GM12878 (cell line): ENCODE measurements at regions not wholly inside any gene's neighbourhood (a gene's known extent, or its start where the extent isn't known, plus 50 kb on each side); places are given as distances from the start of the nearest gene placed in this dataset.

Experiments
- ATAC-seq: fragments of 200-7000 bp; cut with Tn5 transposase; 3 replicates; pipeline ENCODE4 v1.9.1; 2020; ENCODE audit warnings: mild to moderate bottlenecking, moderate library complexity
- BruUV-seq: library from RNA; stranded (reverse); fragments of 400-500 nt; replicated peaks from 2 replicates; lab custom pipeline; 2021; lab: Mats Ljungman, UMichigan
- CTCF ChIA-PET: fragments of 300-600 bp; sonication (Branson Sonifier 250); formaldehyde crosslinking; extraction: SDS; loops from one replicate; lab custom pipeline; 2021; ENCODE audit warnings: inconsistent platforms; lab: Yijun Ruan, JAX
- POLR2A ChIA-PET: fragments of 350-600 bp; formaldehyde crosslinking; extraction: SDS; loops from one replicate; lab custom pipeline; 2021; ENCODE audit warnings: inconsistent platforms; lab: Charles Lee
- RAD21 ChIA-PET: fragments of 300-600 bp; sonication (Branson Sonifier 250); formaldehyde crosslinking; loops from one replicate; lab custom pipeline; 2023; ENCODE audit warnings: antibody characterized with exemption; ENCODE audit not compliant: unreplicated experiment; lab: Charles Lee
- SMC1A ChIA-PET: fragments of 300-600 bp; sonication (Branson Sonifier 250); formaldehyde crosslinking; loops from one replicate; lab custom pipeline; 2023; ENCODE audit not compliant: unreplicated experiment, uncharacterized antibody; lab: Charles Lee
- DNase-seq: peaks from one replicate; pipeline ENCODE4 v3.0.0-alpha.2; 2011; ENCODE audit warnings: low read depth, low spot score
- FAIRE-seq: peaks from 3 replicates; lab custom pipeline; 2011; peaks lifted over from hg19 to GRCh38; lab: Jason Lieb, UNC
- H2AFZ ChIP-seq: 2 replicates; pipeline ENCODE4 v1.6.0; 2011; ENCODE audit warnings: low read depth, low read length, control low read depth; ENCODE audit not compliant: control insufficient read depth
- H3K27ac ChIP-seq: 2 replicates; pipeline ENCODE4 v1.5.1; 2011; ENCODE audit warnings: control low read depth; ENCODE audit not compliant: control insufficient read depth, insufficient read depth
- H3K27me3 ChIP-seq, 2 experiments: replicated peaks in 1 of 2; 2 replicates each; pipeline versions ENCODE4 v1.6.0 to v1.6.1; 2011; ENCODE audit warnings: low read length in 1 of 2; ENCODE audit not compliant: control insufficient read depth in 2 of 2, insufficient read depth in 2 of 2
- H3K36me3 ChIP-seq, 2 experiments: 2 replicates each; pipeline ENCODE4 v1.5.1; 2011; ENCODE audit warnings: low read length in 1 of 2; ENCODE audit not compliant: control insufficient read depth in 2 of 2, insufficient read depth in 2 of 2
- H3K4me1 ChIP-seq: 2 replicates; pipeline ENCODE4 v1.6.1; 2011; ENCODE audit warnings: mild to moderate bottlenecking, low read length, moderate library complexity, mixed read lengths; ENCODE audit not compliant: control insufficient read depth, insufficient read depth
- H3K4me2 ChIP-seq: 2 replicates; pipeline ENCODE4 v1.6.0; 2011; ENCODE audit warnings: control low read depth; ENCODE audit not compliant: control insufficient read depth, insufficient read depth
- H3K4me3 ChIP-seq: fragments of 200-600 bp; sonication (generic); 2 replicates; pipeline ENCODE4 v1.5.1; 2016
- H3K79me2 ChIP-seq: 2 replicates; pipeline ENCODE4 v1.6.0; 2011; ENCODE audit warnings: low read length; ENCODE audit not compliant: control insufficient read depth, insufficient read depth
- H3K9ac ChIP-seq: 2 replicates; pipeline ENCODE4 v1.8.0; 2011; ENCODE audit warnings: low read length, control low read depth, mixed read lengths; ENCODE audit not compliant: control insufficient read depth, insufficient read depth
- H3K9me3 ChIP-seq: replicated peaks from 3 replicates; pipeline ENCODE4 v1.5.1; 2011; ENCODE audit warnings: mild to moderate bottlenecking, low read length; ENCODE audit not compliant: control insufficient read depth, insufficient read depth
- H4K20me1 ChIP-seq: 2 replicates; pipeline ENCODE4 v1.6.0; 2011; ENCODE audit not compliant: control insufficient read depth, insufficient read depth
- ATF7 ChIP-seq: fragments of 450-650 bp; IDR thresholded peaks from 2 replicates; pipeline ENCODE4 v1.6.1; 2016; ENCODE audit warnings: low read depth, mild to moderate bottlenecking
- BMI1 ChIP-seq: fragments of 450-650 bp; IDR thresholded peaks from 2 replicates; pipeline ENCODE4 v1.6.1; 2016; ENCODE audit warnings: mild to moderate bottlenecking, moderate library complexity, borderline replicate concordance
- CHD1 ChIP-seq: IDR thresholded peaks from 2 replicates; pipeline ENCODE4 v1.6.1; 2012; ENCODE audit warnings: low read depth, low read length, improper control_type of control experiment
- CHD2 ChIP-seq: IDR thresholded peaks from 2 replicates; pipeline ENCODE4 v1.6.1; 2011; ENCODE audit warnings: low read depth, low read length, improper control_type of control experiment, borderline replicate concordance
- E4F1 ChIP-seq: fragments of 450-650 bp; IDR thresholded peaks from 2 replicates; pipeline ENCODE4 v1.6.1; 2018; ENCODE audit warnings: borderline replicate concordance, mild to moderate bottlenecking; ENCODE audit not compliant: partially characterized antibody
- FOS ChIP-seq: IDR thresholded peaks from 3 replicates; pipeline ENCODE4 v1.6.1; 2011; ENCODE audit warnings: borderline replicate concordance; ENCODE audit not compliant: insufficient read length; ENCODE audit errors: extremely low read depth
- FOXM1 ChIP-seq: IDR thresholded peaks from 2 replicates; pipeline ENCODE4 v1.6.1; 2012; ENCODE audit warnings: low read depth, mild to moderate bottlenecking, inconsistent platforms, low read length, moderate library complexity
- HDAC6 ChIP-seq: fragments of 200-600 bp; sonication (generic); IDR thresholded peaks from one replicate; pipeline ENCODE4 v1.8.0; 2017; ENCODE audit warnings: antibody characterized with exemption; ENCODE audit not compliant: unreplicated experiment
- JUND ChIP-seq: IDR thresholded peaks from 2 replicates; pipeline ENCODE4 v1.6.1; 2012; ENCODE audit warnings: low read depth, mild to moderate bottlenecking, low read length, improper control_type of control experiment, moderate library complexity
- NRF1 ChIP-seq: conservative IDR thresholded peaks from 2 replicates; pipeline ENCODE4 v1.6.1; 2011; ENCODE audit warnings: mild to moderate bottlenecking, low read depth, low read length, improper control_type of control experiment
- PAX8 ChIP-seq: fragments of 450-650 bp; IDR thresholded peaks from 2 replicates; pipeline ENCODE4 v1.6.1; 2017; ENCODE audit warnings: mild to moderate bottlenecking, moderate library complexity
- PRDM15 ChIP-seq: fragments of 450-650 bp; formaldehyde crosslinking; IDR thresholded peaks from 2 replicates; pipeline ENCODE4 v1.4.0; 2020; ENCODE audit warnings: mild to moderate bottlenecking, moderate library complexity
- RB1 ChIP-seq: fragments of 450-650 bp; formaldehyde crosslinking; IDR thresholded peaks from 2 replicates; pipeline ENCODE4 v1.6.1; 2017; ENCODE audit warnings: mild to moderate bottlenecking, borderline replicate concordance
- RBBP5 ChIP-seq: fragments of 200-600 bp; sonication (generic); conservative IDR thresholded peaks from 2 replicates; pipeline ENCODE4 v1.6.1; 2016
- SP1 ChIP-seq: IDR thresholded peaks from one replicate; pipeline ENCODE4 v1.6.1; 2011; ENCODE audit warnings: low read depth, low read length
- TCF3 ChIP-seq: IDR thresholded peaks from 2 replicates; pipeline ENCODE4 v1.6.1; 2012; ENCODE audit warnings: low read depth, mild to moderate bottlenecking, low read length, borderline replicate concordance; ENCODE audit not compliant: insufficient read depth
- TCF7 ChIP-seq: IDR thresholded peaks from 2 replicates; pipeline ENCODE4 v1.6.1; 2014; ENCODE audit warnings: antibody characterized with exemption, borderline replicate concordance
- WGBS: methylation state at CpG from one replicate; pipeline ENCODE4 v1.1.6; 2016; ENCODE audit warnings: low lambda C conversion rate; ENCODE audit not compliant: insufficient replicate concordance, insufficient coverage; ENCODE audit errors: missing lambda C conversion rate; 5-methylcytosine and 5-hydroxymethylcytosine counted together
- in situ Hi-C: fragments of 300-500 bp; cut with MboI; formaldehyde crosslinking; loops from 9 replicates; pipeline ENCODE4 v1.14.3; 2018; ENCODE audit warnings: mixed read lengths
- intact Hi-C: fragments of 100-400 bp; cut with micrococcal nuclease; formaldehyde crosslinking; loops from one replicate; pipeline ENCODE4 v1.14.2; 2022; ENCODE audit not compliant: unreplicated experiment

GRCh38 chr2:155994315-155994714 lies 338.2 kb downstream of the NR4A2 start (continued):
- TF ChIP-seq TCF7 (no peak), RB1 (no peak)

- Histone ChIP-seq H3K9me3 (no peaks in the 10 kb centered on the region), H2AFZ (no peak overlapping the region), H4K20me1 (no peaks in the 10 kb centered on the region), H3K4me3 (no peak overlapping the region), H3K36me3 (no peaks in the 10 kb centered on the region), H3K27me3 (no peaks in the 10 kb centered on the region), H3K79me2 (no peaks in the 10 kb centered on the region), H3K4me2 (no peak overlapping the region), H3K27ac (no peak overlapping the region), H3K4me1 (no peaks in the 10 kb centered on the region), H3K9ac (no peak overlapping the region)
- in situ Hi-C loops (no loop called here), intact Hi-C loops (no loop called here)
- ChIA-PET CTCF (no interaction called here), SMC1A (no interaction called here), POLR2A (no interaction called here), RAD21 (no interaction called here)
- BruUV-seq: no TSS peak
- WGBS: 0% methylated on average over 1 of the region's 1 CpG
- DNase-seq (no peak), FAIRE-seq (no peak), ATAC-seq (no peak)
- TF ChIP-seq SP1 (no peak), RBBP5 (no peak), CHD1 (no peak), HDAC6 (no peak), BMI1 (no peak), CHD2 (no peak), NRF1 (no peak), PRDM15 (CRISPR knock-in tag) (no peak), JUND (no peak), ATF7 (no peak), E4F1 (no peak), TCF3 (no peak), FOXM1 (no peak), PAX8 (no peak), FOS (no peak)
Measured at GRCh38 chr2:155983845-155984244, 348.7 kb downstream of the NR4A2 start.
